SK-N-SH treated with all-trans-retinoic acid at 6 μM for 48 hours (cell line): ENCODE measurements at regions not wholly inside any gene's neighbourhood (a gene's known extent, or its start where the extent isn't known, plus 50 kb on each side); places are given as distances from the start of the nearest gene placed in this dataset.

ENCODE experiments used
- ARNTL ChIP-seq: fragments of 450-650 bp; formaldehyde crosslinking; IDR thresholded peaks from 2 replicates; pipeline ENCODE4 v1.5.0; 2020; ENCODE audit warnings: low read depth, mild to moderate bottlenecking, moderate library complexity, borderline replicate concordance
- BACH2 ChIP-seq: fragments of 250-450 bp; sonication (Bioruptor Pico); IDR thresholded peaks from 2 replicates; pipeline ENCODE4 v1.9.0; 2021; ENCODE audit warnings: mild to moderate bottlenecking, borderline replicate concordance
- CSDC2 ChIP-seq: fragments of 250-450 bp; sonication (Bioruptor Pico); IDR thresholded peaks from 2 replicates; pipeline ENCODE4 v1.5.0; 2020; ENCODE audit warnings: mild to moderate bottlenecking, moderate library complexity
- ISL1 ChIP-seq: fragments of 250-450 bp; sonication (Bioruptor Pico); IDR thresholded peaks from 2 replicates; pipeline ENCODE4 v2.1.2; 2022; ENCODE audit warnings: mild to moderate bottlenecking, moderate library complexity
- OSR1 ChIP-seq: fragments of 250-450 bp; sonication (Bioruptor Pico); IDR thresholded peaks from 2 replicates; pipeline ENCODE4 v1.8.0; 2022; ENCODE audit warnings: moderate library complexity, mild to moderate bottlenecking, inconsistent platforms
- RARB ChIP-seq: fragments of 250-450 bp; sonication (Bioruptor Pico); IDR thresholded peaks from 2 replicates; pipeline ENCODE4 v1.8.0; 2021; ENCODE audit warnings: mild to moderate bottlenecking, moderate library complexity
- TCF4 ChIP-seq: fragments of 250-450 bp; sonication (Bioruptor Pico); IDR thresholded peaks from 2 replicates; pipeline ENCODE4 v1.8.0; 2021; ENCODE audit warnings: mild to moderate bottlenecking, moderate library complexity, borderline replicate concordance
- TOX ChIP-seq: fragments of 250-450 bp; sonication (Bioruptor Pico); IDR thresholded peaks from 2 replicates; pipeline ENCODE4 v1.8.0; 2021; ENCODE audit warnings: mild to moderate bottlenecking, moderate library complexity, borderline replicate concordance
- ZFP3 ChIP-seq: fragments of 250-450 bp; sonication (Bioruptor Pico); IDR thresholded peaks from 2 replicates; pipeline ENCODE4 v1.5.0; 2020; ENCODE audit warnings: mild to moderate bottlenecking, moderate library complexity
- ZFP30 ChIP-seq: fragments of 450-650 bp; formaldehyde crosslinking; IDR thresholded peaks from 2 replicates; pipeline ENCODE4 v1.5.0; 2022; ENCODE audit warnings: mild to moderate bottlenecking, moderate library complexity
- TF ChIP-seq, protein P1 (sequence below): fragments of 250-450 bp; sonication (Bioruptor Pico); IDR thresholded peaks from 2 replicates; pipeline ENCODE4 v1.5.1; 2020; ENCODE audit warnings: low read depth, mild to moderate bottlenecking, moderate library complexity
- TF ChIP-seq, protein P2 (sequence below): fragments of 250-450 bp; sonication (Bioruptor Pico); IDR thresholded peaks from 2 replicates; pipeline ENCODE4 v1.5.0; 2020; ENCODE audit warnings: mild to moderate bottlenecking, moderate library complexity
- TF ChIP-seq, protein P3 (sequence below): fragments of 250-450 bp; sonication (Bioruptor Pico); IDR thresholded peaks from 2 replicates; pipeline ENCODE4 v1.8.0; 2021; ENCODE audit warnings: low read depth, mild to moderate bottlenecking, moderate library complexity, borderline replicate concordance
- TF ChIP-seq, protein P4 (sequence below): fragments of 250-450 bp; sonication (Bioruptor Pico); IDR thresholded peaks from 2 replicates; pipeline ENCODE4 v1.8.0; 2020; ENCODE audit warnings: mild to moderate bottlenecking, moderate library complexity, borderline replicate concordance

DNA sequence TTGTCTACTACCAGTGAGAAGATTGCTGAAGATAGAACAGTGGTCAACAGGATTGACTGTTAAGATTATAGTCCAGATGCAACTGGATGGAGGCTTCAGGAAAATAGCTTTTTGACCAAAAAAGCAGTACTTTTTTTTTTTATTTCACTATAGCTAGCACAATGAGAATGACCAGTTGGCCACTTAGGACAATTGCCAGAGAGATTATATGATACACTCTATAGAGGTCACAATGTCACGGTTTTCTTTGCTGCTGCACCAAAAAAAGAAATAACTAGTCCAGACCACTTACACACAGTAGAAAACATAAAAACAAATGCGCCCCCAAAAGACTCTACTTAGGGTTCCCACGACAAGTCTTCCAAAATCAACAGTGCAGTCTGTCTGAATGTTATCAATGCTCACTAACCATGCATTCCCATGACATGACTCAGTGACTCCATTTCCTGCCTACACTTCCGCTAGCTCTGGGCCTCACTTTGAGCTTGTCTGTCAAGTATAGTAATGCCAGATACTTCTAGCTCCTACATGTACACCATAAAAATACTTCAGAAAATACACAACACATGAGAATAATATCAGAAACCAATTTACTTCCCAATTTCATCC lies 209.1 kb upstream of the STARD13 start:
- TF ChIP-seq, protein P1, sequence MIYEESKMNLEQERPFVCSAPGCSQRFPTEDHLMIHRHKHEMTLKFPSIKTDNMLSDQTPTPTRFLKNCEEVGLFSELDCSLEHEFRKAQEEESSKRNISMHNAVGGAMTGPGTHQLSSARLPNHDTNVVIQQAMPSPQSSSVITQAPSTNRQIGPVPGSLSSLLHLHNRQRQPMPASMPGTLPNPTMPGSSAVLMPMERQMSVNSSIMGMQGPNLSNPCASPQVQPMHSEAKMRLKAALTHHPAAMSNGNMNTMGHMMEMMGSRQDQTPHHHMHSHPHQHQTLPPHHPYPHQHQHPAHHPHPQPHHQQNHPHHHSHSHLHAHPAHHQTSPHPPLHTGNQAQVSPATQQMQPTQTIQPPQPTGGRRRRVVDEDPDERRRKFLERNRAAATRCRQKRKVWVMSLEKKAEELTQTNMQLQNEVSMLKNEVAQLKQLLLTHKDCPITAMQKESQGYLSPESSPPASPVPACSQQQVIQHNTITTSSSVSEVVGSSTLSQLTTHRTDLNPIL (CRISPR knock-in tag), result no peak
- TF ChIP-seq, protein P2, sequence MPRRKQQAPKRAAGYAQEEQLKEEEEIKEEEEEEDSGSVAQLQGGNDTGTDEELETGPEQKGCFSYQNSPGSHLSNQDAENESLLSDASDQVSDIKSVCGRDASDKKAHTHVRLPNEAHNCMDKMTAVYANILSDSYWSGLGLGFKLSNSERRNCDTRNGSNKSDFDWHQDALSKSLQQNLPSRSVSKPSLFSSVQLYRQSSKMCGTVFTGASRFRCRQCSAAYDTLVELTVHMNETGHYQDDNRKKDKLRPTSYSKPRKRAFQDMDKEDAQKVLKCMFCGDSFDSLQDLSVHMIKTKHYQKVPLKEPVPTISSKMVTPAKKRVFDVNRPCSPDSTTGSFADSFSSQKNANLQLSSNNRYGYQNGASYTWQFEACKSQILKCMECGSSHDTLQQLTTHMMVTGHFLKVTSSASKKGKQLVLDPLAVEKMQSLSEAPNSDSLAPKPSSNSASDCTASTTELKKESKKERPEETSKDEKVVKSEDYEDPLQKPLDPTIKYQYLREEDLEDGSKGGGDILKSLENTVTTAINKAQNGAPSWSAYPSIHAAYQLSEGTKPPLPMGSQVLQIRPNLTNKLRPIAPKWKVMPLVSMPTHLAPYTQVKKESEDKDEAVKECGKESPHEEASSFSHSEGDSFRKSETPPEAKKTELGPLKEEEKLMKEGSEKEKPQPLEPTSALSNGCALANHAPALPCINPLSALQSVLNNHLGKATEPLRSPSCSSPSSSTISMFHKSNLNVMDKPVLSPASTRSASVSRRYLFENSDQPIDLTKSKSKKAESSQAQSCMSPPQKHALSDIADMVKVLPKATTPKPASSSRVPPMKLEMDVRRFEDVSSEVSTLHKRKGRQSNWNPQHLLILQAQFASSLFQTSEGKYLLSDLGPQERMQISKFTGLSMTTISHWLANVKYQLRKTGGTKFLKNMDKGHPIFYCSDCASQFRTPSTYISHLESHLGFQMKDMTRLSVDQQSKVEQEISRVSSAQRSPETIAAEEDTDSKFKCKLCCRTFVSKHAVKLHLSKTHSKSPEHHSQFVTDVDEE (CRISPR knock-in tag), result no peak
- TF ChIP-seq CSDC2, result 0 out of 2 replicates have a peak, but pooled peaks have one; percentile 70
- TF ChIP-seq BACH2 (CRISPR knock-in tag), result no peak
- TF ChIP-seq, protein P3, sequence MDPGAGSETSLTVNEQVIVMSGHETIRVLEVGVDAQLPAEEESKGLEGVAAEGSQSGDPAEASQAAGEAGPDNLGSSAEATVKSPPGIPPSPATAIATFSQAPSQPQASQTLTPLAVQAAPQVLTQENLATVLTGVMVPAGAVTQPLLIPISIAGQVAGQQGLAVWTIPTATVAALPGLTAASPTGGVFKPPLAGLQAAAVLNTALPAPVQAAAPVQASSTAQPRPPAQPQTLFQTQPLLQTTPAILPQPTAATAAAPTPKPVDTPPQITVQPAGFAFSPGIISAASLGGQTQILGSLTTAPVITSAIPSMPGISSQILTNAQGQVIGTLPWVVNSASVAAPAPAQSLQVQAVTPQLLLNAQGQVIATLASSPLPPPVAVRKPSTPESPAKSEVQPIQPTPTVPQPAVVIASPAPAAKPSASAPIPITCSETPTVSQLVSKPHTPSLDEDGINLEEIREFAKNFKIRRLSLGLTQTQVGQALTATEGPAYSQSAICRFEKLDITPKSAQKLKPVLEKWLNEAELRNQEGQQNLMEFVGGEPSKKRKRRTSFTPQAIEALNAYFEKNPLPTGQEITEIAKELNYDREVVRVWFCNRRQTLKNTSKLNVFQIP, result no peak
- no peak for TF ChIP-seq TCF4 (CRISPR knock-in tag)
- no peak for TF ChIP-seq RARB (CRISPR knock-in tag)
- TF ChIP-seq TOX (CRISPR knock-in tag), result no peak
- TF ChIP-seq ISL1 (CRISPR knock-in tag), result peak; percentile 76
- TF ChIP-seq ZFP30, result no peak
- TF ChIP-seq, protein P4, sequence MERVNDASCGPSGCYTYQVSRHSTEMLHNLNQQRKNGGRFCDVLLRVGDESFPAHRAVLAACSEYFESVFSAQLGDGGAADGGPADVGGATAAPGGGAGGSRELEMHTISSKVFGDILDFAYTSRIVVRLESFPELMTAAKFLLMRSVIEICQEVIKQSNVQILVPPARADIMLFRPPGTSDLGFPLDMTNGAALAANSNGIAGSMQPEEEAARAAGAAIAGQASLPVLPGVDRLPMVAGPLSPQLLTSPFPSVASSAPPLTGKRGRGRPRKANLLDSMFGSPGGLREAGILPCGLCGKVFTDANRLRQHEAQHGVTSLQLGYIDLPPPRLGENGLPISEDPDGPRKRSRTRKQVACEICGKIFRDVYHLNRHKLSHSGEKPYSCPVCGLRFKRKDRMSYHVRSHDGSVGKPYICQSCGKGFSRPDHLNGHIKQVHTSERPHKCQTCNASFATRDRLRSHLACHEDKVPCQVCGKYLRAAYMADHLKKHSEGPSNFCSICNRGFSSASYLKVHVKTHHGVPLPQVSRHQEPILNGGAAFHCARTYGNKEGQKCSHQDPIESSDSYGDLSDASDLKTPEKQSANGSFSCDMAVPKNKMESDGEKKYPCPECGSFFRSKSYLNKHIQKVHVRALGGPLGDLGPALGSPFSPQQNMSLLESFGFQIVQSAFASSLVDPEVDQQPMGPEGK, result no peak; the same call in 1 of the 2 replicates
- TF ChIP-seq OSR1 (CRISPR knock-in tag), result no peak
- peak; percentile 28; the same call in 1 of the 2 replicates for TF ChIP-seq ZFP3 (CRISPR knock-in tag)
- TF ChIP-seq ARNTL (CRISPR knock-in tag), result no peak
